GM19463 (cell line): ENCODE measurements at regions not wholly inside any gene's neighbourhood (a gene's known extent, or its start where the extent isn't known, plus 50 kb on each side); places are given as distances from the start of the nearest gene placed in this dataset.
A peak's percentile ranks its signal among the peaks of the same experiment; 100 is the strongest.

Source experiments
- ATAC-seq: cut with Tn5 transposase; IDR thresholded peaks from one replicate; pipeline ENCODE4 v1.9.1; 2021; ENCODE audit warnings: mild to moderate bottlenecking, moderate library complexity; ENCODE audit not compliant: unreplicated experiment

- ATAC-seq, result no peak
Observed at GRCh38 chr2:16322308-16323125, 343.1 kb downstream of the CYRIA start.

- no peak for ATAC-seq
Observed at GRCh38 chr2:16321872-16322271, 343.8 kb downstream of the CYRIA start.

- no peak for ATAC-seq
Observed at GRCh38 chr2:16321256-16321655, 344.4 kb downstream of the CYRIA start.

- ATAC-seq, result no peak
Observed at GRCh38 chr2:16320716-16321115, 344.9 kb downstream of the CYRIA start.

- ATAC-seq, result no peak
Observed at GRCh38 chr2:16319551-16320121, 346.0 kb downstream of the CYRIA start.

GRCh38 chr2:16318474-16319195 lies 347.0 kb downstream of the CYRIA start:
- peak; percentile 61 for ATAC-seq

GRCh38 chr2:16318051-16318450 lies 347.6 kb downstream of the CYRIA start:
- no peak for ATAC-seq

- ATAC-seq, result no peak
Observed at GRCh38 chr2:16317211-16317830, 348.3 kb downstream of the CYRIA start.

GRCh38 chr2:16316456-16317210 lies 349.0 kb downstream of the CYRIA start:
- no peak for ATAC-seq

GRCh38 chr2:16315908-16316307 lies 349.7 kb downstream of the CYRIA start:
- ATAC-seq, result no peak

GRCh38 chr2:16315458-16315835 lies 350.2 kb downstream of the CYRIA start:
- ATAC-seq, result no peak

- no peak for ATAC-seq
Observed at GRCh38 chr2:16314691-16315457, 350.8 kb downstream of the CYRIA start.

GRCh38 chr2:16314001-16314400 lies 351.6 kb downstream of the CYRIA start:
- no peak for ATAC-seq

- no peak for ATAC-seq
Observed at GRCh38 chr2:16313235-16313975, 352.2 kb downstream of the CYRIA start.

- ATAC-seq, result no peak
Observed at GRCh38 chr2:16312771-16313170, 352.9 kb downstream of the CYRIA start.

GRCh38 chr2:16311521-16312440 lies 353.9 kb downstream of the CYRIA start:
- ATAC-seq, result no peak

- no peak for ATAC-seq
Observed at GRCh38 chr2:16308816-16309215, 356.8 kb downstream of the CYRIA start.

GRCh38 chr2:16304876-16305590 lies 360.6 kb downstream of the CYRIA start:
- ATAC-seq, result no peak
